Caco-2 (cell line): ENCODE measurements at regions not wholly inside any gene's neighbourhood (a gene's known extent, or its start where the extent isn't known, plus 50 kb on each side); places are given as distances from the start of the nearest gene placed in this dataset.
"Not testable (repeated sequence)": the region's sequence is repeated elsewhere in the genome, so short reads cannot be mapped to it uniquely, and the experiment has no call there.

ENCODE experiments used
- BruUV-seq: library from RNA; stranded (reverse); fragments of 400-500 nt; replicated peaks from 2 replicates; lab custom pipeline; 2021; lab: Mats Ljungman, UMichigan
- CTCF ChIA-PET: fragments of 300-600 bp; sonication (Branson Sonifier 250); formaldehyde crosslinking; loops from one replicate; lab custom pipeline; 2022; ENCODE audit warnings: antibody characterized with exemption; lab: Charles Lee
- POLR2A ChIA-PET: fragments of 300-600 bp; sonication (Branson Sonifier 250); formaldehyde crosslinking; loops from one replicate; lab custom pipeline; 2022; ENCODE audit warnings: antibody characterized with exemption; lab: Charles Lee
- DNase-seq, 2 experiments: peaks; one replicate each; pipeline versions ENCODE4 v3.0.0 to v3.0.0-alpha.2; 2020 to 2022
- H3K27me3 ChIP-seq: replicated peaks from 2 replicates; pipeline ENCODE4 v1.6.0; 2011; ENCODE audit warnings: low read length; ENCODE audit not compliant: control insufficient read depth, insufficient read depth
- H3K36me3 ChIP-seq: 2 replicates; pipeline ENCODE4 v1.5.1; 2011; ENCODE audit warnings: low read length; ENCODE audit not compliant: control insufficient read depth, insufficient read depth
- H3K4me1 ChIP-seq: fragments of 250-450 bp; sonication (Bioruptor Pico); 2 replicates; pipeline ENCODE4 v1.5.1; 2020; ENCODE audit warnings: mild to moderate bottlenecking
- H3K4me3 ChIP-seq: 2 replicates; pipeline ENCODE4 v1.5.1; 2011; ENCODE audit warnings: low read depth, mild to moderate bottlenecking, control low read depth, low read length
- H3K9me3 ChIP-seq: fragments of 250-450 bp; sonication (Bioruptor Pico); 2 replicates; pipeline ENCODE4 v1.5.1; 2020; ENCODE audit warnings: mild to moderate bottlenecking, moderate library complexity
- H3K27ac Mint-ChIP-seq: one replicate; pipeline ENCODE4 v1.8.0; 2022; ENCODE audit warnings: mixed read lengths; ENCODE audit not compliant: unreplicated experiment
- H3K27me3 Mint-ChIP-seq: one replicate; pipeline ENCODE4 v1.8.0; 2022; ENCODE audit warnings: mixed read lengths; ENCODE audit not compliant: insufficient read depth, unreplicated experiment
- H3K36me3 Mint-ChIP-seq: one replicate; pipeline ENCODE4 v1.8.0; 2022; ENCODE audit warnings: mild to moderate bottlenecking, mixed read lengths; ENCODE audit not compliant: insufficient read depth, unreplicated experiment
- H3K4me1 Mint-ChIP-seq: one replicate; pipeline ENCODE4 v1.8.0; 2022; ENCODE audit warnings: low read depth, mixed read lengths; ENCODE audit not compliant: unreplicated experiment
- H3K4me3 Mint-ChIP-seq: one replicate; pipeline ENCODE4 v1.8.0; 2022; ENCODE audit warnings: mild to moderate bottlenecking, moderate library complexity, mixed read lengths; ENCODE audit not compliant: unreplicated experiment
- H3K9me3 Mint-ChIP-seq: one replicate; pipeline ENCODE4 v1.8.0; 2022; ENCODE audit warnings: mixed read lengths; ENCODE audit not compliant: unreplicated experiment
- intact Hi-C: fragments of 100-400 bp; cut with micrococcal nuclease; formaldehyde crosslinking; loops from one replicate; pipeline ENCODE4 v1.10.0; 2022; ENCODE audit not compliant: unreplicated experiment
- TF ChIP-seq, protein P1 (sequence below), 2 experiments: fragments of 200-600 bp in 1 of 2; IDR thresholded peaks; 1 replicate in 1 of 2; 2 replicates in 1 of 2; pipeline versions ENCODE4 v1.5.1 to v1.8.0; 2011 to 2022; ENCODE audit warnings: antibody characterized with exemption in 1 of 2, control low read depth in 1 of 2, inconsistent platforms in 1 of 2, low read depth in 1 of 2, low read length in 1 of 2, mild to moderate bottlenecking in 1 of 2, moderate library complexity in 1 of 2; ENCODE audit not compliant: insufficient read depth in 1 of 2, severe bottlenecking in 1 of 2, unreplicated experiment in 1 of 2

DNA sequence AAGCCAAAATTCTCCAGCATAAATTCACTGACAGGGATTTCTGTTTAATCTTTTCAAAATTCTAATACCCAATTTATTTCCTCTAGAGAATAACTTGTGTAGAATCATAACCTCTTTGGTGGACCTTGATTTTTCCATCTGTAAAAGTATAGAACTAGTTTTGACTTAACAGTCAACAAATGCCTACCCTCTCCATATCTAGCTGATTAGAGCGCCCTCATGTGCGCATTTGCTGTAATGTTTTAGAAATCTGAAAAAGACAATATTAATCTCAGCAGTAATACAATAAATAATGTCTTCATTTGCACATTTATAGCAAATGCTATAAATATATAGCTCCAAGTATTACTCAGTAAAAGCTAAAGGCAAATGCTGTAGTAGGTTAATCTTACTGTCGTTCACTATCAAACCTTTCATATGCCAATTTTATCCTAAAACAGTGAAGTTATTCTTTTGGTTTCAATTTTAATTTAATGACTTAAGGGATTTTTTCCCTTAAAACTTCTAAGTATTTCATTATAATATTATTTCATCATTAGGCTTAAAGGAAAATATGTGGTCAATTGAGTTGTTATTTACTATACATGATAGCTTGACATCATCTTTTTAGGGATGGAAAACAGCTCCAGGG, 153.6 kb upstream of the EFCAB3 start:
- intact Hi-C loops: loop anchor here (5.0 kb wide), 1 partner anchor 164 kb away; no protein-coding TSS in a partner anchor

DNA sequence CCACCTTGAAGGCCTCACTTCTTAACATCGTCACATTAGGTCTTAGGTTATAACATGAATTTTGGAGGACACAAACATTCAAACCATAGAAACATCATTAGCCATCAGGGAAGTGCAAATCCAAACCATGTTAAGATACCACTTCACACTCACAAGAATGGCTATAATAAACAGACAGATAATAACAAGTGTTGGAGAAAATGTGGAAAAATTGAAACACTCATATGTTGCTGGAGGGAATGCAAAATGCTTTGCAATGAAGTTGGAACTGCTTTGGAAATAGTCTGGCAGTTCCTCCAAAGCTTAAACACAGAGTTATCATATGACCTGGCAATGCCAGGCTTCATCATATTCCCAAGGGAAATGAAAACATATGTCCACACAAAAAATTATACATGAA, 156.8 kb upstream of the EFCAB3 start:
- H3K4me3 Mint-ChIP-seq, H3K36me3 Mint-ChIP-seq, H3K36me3 ChIP-seq, H3K9me3 Mint-ChIP-seq, H3K4me1 Mint-ChIP-seq, CTCF ChIA-PET, H3K4me3 ChIP-seq, POLR2A ChIA-PET, DNase-seq, intact Hi-C loops, H3K27ac Mint-ChIP-seq, H3K4me1 ChIP-seq, H3K9me3 ChIP-seq, H3K27me3 Mint-ChIP-seq, H3K27me3 ChIP-seq, BruUV-seq: not testable (repeated sequence)

More for the DNA sequence above, 153.6 kb upstream of the EFCAB3 start:
- CTCF ChIA-PET, H3K9me3 Mint-ChIP-seq, H3K36me3 ChIP-seq, H3K27me3 ChIP-seq, POLR2A ChIA-PET, H3K4me3 ChIP-seq, H3K4me1 ChIP-seq, H3K27ac Mint-ChIP-seq, H3K27me3 Mint-ChIP-seq, H3K4me1 Mint-ChIP-seq, H3K9me3 ChIP-seq, BruUV-seq, H3K4me3 Mint-ChIP-seq, H3K36me3 Mint-ChIP-seq: not testable (repeated sequence)
- peak in 1 of 2 experiments; percentile 56 for DNase-seq
- TF ChIP-seq, protein P1, sequence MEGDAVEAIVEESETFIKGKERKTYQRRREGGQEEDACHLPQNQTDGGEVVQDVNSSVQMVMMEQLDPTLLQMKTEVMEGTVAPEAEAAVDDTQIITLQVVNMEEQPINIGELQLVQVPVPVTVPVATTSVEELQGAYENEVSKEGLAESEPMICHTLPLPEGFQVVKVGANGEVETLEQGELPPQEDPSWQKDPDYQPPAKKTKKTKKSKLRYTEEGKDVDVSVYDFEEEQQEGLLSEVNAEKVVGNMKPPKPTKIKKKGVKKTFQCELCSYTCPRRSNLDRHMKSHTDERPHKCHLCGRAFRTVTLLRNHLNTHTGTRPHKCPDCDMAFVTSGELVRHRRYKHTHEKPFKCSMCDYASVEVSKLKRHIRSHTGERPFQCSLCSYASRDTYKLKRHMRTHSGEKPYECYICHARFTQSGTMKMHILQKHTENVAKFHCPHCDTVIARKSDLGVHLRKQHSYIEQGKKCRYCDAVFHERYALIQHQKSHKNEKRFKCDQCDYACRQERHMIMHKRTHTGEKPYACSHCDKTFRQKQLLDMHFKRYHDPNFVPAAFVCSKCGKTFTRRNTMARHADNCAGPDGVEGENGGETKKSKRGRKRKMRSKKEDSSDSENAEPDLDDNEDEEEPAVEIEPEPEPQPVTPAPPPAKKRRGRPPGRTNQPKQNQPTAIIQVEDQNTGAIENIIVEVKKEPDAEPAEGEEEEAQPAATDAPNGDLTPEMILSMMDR (IDR thresholded peaks at IDR 0.05; ENCODE audit: insufficient read depth in 1 of 2, low read depth in 1 of 2, low read length in 1 of 2, severe bottlenecking in 1 of 2, unreplicated experiment in 1 of 2): peak in 1 of 2 experiments; percentile 54

DNA sequence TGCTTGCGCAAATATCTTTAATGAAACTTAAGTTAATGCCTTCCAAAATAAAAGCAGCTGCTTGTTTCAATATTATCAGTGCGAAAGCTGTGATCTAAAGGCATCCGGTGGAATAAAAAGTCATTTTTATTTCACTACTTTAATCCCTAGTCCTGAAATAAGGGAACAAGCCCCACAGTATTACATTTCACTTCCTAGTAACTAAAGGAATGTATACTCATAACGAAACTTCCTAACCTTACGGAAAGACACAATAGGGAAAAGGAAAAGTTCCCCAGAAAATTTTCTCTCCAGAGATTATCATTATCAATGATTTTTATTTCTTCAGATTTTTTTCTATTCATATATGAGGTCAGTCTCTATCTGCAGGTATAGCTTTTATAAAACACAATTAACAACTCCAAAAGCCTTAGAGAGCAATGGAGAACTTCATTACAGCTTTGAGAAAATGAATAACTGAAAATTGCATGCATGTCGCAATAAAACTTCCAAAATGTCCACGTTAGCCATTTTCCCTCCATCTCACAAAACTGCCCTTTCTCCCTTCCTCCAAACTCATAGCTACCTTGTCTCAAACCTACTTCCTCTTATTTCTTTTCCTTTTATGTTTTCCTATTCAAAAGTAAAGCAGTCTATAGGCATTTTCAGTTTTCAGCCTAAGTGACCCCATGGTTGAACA, 154.3 kb upstream of the MED13 start:
- H3K9me3 ChIP-seq: no peaks in the 10 kb centered on the region
- TF ChIP-seq, protein P1 (IDR thresholded peaks at IDR 0.05; ENCODE audit: insufficient read depth in 1 of 2, low read depth in 1 of 2, low read length in 1 of 2, severe bottlenecking in 1 of 2, unreplicated experiment in 1 of 2): no peak
- Mint-ChIP-seq H3K4me1 (no peaks in the 10 kb centered on the region), H3K9me3 (peaks cover 6% of the 10 kb centered on the region), H3K36me3 (no peaks in the 10 kb centered on the region), H3K27ac (no peak overlapping the region), H3K27me3 (no peaks in the 10 kb centered on the region), H3K4me3 (no peak overlapping the region)
- H3K4me1 ChIP-seq: no peaks in the 10 kb centered on the region; the same call in 1 of the 2 replicates
- ChIA-PET POLR2A (no interaction called here), CTCF (no interaction called here)
- H3K27me3 ChIP-seq: no peaks in the 10 kb centered on the region
- intact Hi-C loops: no loop called here
- no TSS peak for BruUV-seq
- H3K36me3 ChIP-seq: no peaks in the 10 kb centered on the region
- no peak overlapping the region for H3K4me3 ChIP-seq
- no peak for DNase-seq
